ENCODE measurements at regions not wholly inside any gene's neighbourhood (a gene's known extent, or its start where the extent isn't known, plus 50 kb on each side); places are given as distances from the start of the nearest gene placed in this dataset.

DNA sequence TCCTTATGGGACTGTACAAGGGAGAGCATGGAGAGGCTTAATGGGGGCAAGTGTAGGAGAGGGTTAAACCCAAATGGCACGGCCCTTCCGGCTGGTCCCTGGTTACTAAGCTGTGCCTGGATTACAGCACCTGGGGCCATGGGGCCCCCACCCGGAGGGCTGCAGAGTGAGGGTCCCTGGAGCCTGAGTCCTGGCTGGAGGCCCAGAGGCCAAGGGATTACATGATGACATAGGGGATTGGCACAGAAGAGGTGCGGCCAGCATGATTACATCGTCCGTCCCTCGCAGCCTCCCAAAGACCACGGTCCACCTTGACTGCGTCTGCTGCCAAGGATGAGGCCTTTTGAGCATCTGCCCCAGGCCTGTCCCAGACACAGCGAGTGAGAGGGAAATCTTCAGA is 149.4 kb downstream of the URI1 start:
- TF ChIP-seq, protein P1, sequence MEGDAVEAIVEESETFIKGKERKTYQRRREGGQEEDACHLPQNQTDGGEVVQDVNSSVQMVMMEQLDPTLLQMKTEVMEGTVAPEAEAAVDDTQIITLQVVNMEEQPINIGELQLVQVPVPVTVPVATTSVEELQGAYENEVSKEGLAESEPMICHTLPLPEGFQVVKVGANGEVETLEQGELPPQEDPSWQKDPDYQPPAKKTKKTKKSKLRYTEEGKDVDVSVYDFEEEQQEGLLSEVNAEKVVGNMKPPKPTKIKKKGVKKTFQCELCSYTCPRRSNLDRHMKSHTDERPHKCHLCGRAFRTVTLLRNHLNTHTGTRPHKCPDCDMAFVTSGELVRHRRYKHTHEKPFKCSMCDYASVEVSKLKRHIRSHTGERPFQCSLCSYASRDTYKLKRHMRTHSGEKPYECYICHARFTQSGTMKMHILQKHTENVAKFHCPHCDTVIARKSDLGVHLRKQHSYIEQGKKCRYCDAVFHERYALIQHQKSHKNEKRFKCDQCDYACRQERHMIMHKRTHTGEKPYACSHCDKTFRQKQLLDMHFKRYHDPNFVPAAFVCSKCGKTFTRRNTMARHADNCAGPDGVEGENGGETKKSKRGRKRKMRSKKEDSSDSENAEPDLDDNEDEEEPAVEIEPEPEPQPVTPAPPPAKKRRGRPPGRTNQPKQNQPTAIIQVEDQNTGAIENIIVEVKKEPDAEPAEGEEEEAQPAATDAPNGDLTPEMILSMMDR (conservative IDR thresholded peaks at IDR 0.05), result no peak
- TF ChIP-seq EZH2 (IDR thresholded peaks at IDR 0.05; ENCODE audit: low read depth), result no peak
